Tongue (tissue), 1 donor: ENCODE measurements at regions not wholly inside any gene's neighbourhood (a gene's known extent, or its start where the extent isn't known, plus 50 kb on each side); places are given as distances from the start of the nearest gene placed in this dataset.

Experiments
- DNase-seq: peaks from one replicate; pipeline ENCODE4 v3.0.0-alpha.2; 2015

DNA sequence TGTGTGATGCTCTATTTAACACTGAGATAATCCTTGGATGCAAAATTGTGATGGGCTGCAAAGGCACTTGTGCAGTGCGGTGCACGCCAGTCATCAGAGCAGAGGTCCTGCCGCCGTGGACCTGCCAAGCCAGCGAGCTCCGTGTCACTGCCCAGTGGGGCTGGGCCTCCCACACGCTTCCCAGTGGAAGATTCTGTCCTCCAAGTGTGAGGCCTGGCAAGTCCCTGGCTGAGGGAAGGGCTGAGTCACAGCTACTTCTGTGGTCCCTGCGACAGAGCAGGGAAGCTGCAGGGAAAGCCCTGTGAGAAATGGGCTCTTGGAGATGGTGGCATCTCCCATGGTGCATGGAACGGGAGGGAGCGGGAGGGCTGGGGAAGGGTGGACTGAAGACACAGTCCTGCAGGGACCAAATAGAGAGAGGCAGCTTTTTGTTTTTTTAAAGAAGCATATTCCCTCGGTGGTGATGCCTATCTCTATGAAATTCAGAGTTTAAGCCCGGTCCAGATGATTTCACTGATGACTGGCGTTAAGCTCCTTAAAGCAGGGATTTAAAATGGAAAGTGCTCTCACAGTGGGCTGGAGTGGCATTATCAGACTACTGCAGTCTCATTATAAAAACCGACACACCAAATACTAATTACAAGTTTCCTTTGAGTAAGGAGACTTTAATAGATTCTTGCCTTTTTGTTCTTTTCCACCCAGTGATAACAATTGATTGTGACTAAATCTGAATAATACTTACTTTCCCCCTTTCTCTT is 413.7 kb downstream of the QKI start:
- DNase-seq = no peak

DNA sequence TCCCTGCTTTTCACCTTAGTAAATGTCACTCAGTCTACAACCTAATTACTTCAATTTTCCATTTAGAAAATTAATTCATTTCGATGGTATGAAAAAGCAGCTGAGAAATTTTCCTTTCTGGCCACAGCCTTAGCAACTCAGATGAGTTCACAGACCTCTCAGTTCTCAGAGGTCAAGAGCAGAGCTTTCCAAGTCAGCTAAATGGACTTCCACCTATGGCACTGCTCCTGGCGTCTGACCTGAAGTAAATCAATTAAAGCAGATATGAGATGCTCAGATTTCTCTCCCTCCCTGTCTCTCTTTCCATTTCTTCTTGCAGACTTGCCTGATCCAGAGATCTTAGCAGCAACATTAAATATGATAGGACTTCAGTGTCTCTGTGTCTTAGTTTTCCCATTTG is 412.6 kb downstream of the QKI start:
- DNase-seq = no peak

DNA sequence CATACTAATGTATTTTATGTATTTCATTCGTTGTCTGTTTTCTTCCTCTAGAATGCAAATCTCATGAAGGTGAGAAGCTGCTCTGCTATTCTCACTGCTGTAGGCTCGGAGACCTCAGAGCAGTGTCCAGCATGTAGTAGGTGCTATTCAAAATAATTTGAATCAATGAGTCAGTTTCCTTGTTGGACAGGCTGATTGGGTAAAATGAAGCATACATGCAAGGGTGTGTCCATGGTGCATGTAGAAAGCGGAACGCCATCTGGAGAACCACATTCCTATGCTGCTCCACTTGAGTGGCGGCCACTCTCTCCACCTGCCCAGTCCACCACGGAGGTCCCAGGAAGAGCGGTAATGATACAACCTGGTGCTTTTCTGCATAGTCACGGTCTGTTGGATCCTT is 412.1 kb downstream of the QKI start:
- DNase-seq = no peak

DNA sequence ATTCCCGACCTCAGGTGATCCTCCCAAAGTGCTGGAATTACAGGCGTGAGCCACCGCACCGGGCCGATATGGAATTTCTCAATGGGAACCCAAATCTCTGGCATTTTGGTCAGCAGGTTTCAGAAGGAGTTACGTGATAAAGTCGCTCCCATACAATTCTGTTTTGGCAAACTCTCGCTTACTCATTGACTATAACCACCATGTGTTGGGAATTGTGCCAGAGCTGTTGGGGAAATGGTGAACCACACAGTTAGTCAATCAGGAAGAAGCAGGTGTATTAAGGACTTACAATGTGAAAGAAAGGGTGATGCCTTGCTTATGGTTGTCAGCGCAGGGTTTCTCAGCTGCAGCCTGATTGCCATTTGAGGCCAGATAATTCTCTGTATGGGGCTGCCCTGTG is 410.5 kb downstream of the QKI start:
- no peak for DNase-seq

- no peak for DNase-seq
Observed at GRCh38 chr6:163823577-163823976, 409.1 kb downstream of the QKI start.

- peak; percentile 81 for DNase-seq
Observed at GRCh38 chr6:163820745-163821458, 406.4 kb downstream of the QKI start.

DNA sequence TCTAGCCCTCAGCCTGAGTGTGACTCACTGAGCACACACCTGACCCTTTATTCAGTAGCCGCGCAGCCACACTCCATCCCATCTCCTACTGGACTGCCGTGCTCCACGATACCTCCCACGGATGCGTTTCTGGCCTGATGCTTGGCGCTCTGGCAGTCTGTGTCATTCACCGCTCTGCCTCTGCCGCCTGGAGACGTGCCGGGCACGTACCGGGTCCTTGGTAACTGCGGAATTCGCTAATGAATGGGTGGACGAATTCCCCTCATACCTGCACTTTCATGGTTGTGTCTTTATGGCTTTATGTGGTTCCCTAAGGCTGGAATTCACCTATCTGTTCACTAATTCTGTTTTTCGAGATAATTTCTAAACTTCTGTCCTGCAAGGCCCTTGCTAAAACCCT is 405.7 kb downstream of the QKI start:
- no peak for DNase-seq

DNA sequence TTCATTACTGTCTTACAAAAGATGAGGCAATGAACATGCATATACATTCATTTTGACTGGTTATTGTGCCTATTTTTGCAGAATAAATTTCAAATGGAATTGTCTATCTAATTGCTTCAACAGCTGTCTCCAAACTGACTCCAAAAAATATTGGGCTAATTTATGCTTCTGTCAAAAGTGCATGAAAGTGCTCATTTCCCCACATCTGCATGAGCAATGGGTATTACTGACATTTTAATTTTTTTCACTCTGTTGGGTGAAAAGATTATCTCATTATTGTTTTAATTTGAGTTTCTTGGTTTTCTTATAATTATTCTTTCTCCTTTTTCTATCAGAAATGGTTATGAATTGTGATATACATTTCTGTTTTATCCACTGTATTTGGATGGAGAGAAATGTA is 404.2 kb downstream of the QKI start:
- no peak for DNase-seq

- no peak for DNase-seq
Observed at GRCh38 chr6:163816441-163816840, 401.9 kb downstream of the QKI start.

DNA sequence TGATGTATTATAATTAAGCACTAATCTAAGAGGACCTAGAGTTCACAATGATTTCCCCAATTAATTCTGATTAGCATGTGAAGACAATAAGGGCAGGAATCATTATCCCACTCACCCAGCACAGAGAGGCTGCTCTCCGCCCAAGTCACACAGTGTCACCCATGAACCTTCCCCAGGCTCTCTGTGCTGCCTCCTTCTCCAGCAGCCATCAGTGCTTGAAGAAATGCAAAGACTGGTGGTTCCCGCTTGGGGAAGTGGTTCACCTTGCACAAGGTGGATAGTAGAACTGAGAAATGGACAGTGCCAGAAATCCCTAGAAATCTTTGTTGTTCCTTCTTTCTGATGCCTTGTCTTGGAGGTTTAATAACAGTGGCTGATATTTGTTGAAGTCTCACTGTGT is 401.3 kb downstream of the QKI start:
- DNase-seq = no peak

DNA sequence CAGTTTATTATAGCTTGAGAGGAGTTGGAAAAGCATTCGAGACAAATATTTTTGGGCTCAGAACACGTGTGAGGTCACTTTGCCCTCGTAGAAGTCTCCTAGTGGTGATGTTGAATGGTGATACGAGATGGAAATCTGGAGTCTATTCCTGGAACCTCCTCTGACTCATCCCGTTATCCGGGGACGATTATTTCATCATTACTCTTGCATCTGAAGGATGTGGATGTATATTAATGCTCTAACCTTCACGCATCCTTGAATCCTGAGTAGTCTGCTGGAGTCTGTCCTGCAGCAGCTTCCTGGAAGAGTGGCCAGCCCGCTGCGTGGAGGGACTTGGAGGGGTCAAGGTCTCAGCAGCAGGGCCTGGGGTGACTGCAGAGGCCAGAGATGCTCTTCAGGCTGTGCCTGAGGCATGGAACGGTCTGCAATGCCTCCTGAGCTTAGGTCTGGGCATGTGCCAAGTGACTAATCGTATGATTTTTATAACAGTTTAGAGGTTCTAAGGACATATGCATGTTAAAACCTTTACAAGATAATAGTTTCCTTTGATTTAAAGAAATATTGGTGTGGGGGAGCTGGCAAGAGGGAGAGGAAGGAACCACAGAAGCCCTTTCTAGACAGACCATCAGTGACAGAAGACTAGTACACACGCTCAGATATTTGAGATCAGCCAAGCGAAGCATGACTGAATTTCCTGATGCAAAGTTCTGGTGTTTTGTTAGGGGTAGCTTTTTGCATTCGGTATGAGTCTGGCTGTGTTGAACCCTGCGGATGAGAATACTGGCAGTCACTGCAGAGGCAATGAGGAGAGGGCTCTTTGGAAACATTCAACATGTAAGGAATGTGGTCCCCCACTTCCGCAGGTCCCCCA is 400.2 kb downstream of the QKI start:
- peak; percentile 41 for DNase-seq

DNA sequence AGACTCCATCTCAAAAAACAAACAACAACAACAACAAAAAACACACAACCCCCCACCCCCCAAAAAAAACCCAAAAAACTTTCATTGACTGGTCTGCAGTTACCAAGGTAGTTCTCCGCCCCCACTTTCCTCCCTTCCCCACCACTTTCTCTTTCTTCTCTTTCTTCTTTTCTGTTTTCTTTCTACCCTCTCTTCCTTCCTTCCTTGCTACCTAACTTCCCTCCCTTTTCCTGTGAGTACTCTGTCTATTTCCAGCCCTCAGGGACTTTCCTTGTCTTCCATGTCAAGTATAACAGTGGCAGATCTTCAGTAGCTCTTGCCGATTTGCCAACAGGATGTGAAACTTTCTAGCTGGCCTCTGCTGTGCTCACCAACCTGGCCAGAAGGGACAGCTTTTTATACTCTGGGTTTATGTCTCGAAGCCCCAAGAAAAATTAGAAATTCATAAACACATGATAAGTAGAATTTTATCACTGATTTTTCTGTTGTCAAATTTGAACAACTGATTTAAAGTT is 399.5 kb downstream of the QKI start:
- DNase-seq = no peak

DNA sequence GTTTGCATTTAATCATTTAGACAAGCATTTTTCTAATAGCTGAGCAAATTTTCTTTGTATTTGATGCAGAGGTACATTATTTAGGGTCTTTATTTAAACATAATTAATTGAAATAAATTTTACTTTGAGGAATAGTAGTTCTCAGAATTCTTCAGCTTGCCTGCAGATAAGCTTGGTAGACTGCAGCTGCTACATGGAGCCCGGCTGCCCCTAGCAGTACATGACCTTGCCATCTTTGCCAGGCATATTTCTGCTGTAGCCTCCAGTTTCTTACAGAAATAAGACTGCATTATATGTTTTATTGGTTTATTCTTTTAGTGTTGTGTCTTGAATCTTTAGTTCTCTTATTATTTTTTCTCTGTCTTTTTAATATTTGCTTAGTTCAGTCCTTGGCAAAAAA is 396.8 kb downstream of the QKI start:
- DNase-seq = no peak

DNA sequence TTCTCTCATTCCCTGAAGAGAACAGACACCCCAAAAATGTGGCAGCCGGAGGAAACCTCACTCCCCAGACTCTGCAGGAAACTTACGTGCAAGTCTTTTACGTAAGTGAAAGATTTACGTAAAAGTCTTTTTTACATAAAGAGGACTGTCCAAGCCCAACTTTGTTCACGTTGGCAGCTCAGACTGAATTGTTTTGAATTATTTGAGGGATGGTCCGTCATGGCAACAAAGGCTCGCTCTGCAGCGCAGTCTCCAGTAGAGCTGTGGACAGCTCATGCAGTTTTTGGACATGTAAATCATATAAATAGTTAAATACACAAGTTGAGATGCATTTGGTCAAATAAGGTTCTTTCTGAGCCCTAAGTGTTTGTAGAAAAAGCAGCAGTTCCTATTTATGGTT is 394.8 kb downstream of the QKI start:
- no peak for DNase-seq

DNA sequence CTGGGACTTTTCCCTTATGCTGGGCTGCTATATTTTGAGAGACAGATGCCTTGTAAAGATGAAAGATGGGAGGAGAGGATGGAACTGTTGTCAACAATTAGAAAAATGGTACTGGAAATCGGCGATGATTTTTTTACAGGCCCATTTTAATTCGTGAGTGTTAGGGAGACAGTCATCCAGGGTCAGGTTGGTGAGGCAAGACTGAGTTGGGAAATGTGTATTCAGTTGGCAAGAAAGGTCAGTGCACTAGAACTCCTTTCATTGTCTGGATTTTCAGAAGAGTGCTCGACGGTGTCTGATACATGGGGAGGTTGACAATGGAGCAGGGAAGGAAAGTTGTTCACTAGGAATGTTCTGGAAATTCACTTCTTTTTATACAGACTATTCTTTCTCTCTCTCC is 394.4 kb downstream of the QKI start:
- no peak for DNase-seq

DNA sequence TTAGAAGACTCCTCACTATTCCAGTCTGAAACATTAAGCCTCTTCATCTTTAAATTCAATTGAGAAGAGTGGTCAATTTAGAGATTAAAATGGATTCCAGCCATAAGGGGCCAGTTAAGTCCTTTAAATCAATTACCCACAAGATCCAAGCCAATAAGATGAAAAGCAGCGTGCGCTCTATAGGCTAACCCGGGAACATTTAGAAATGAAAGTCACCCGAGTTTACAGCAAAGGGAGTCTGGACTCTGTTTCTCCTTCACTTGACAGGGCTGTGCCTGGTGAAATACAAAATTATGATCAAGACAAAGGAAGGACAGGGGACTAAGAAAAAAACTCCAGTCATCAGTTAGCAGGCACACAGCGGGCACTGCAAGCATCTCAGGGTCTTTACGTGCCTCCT is 393.7 kb downstream of the QKI start:
- DNase-seq = no peak

DNA sequence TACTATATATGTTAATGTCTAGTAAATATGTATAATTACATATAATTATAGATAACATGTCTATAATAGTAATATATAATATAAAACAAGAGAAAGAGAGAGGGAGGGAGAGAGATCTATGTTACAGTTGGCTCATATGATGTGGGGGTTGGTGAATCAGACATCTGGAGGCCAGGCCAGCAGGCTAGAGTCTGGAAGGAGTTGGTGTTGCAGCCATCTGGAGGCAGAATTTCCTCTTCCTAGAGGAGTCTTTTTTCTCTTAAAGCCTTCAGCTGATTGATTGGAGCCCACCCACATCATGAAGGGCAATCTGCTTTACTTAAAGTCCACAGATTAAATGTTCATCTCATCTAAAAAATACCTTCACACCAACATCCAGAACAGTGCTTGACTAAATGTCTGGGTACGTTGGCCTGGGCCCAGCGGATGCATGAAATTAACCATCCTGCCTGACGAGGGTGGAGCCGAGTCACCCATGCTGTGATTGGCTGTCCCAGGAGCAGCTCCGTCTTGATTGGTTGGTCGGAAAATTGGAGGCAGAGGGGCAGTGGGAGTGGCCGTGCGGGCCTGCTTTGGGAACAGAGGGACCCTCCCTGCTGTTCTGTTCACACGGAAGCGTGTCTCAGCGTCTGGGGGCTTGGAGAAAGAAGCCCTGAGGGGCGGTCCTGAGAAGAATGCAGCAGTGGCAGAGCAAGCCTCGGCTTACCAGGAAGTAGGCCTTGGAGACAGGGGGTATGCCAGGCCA is 392.4 kb downstream of the QKI start:
- no peak for DNase-seq

DNA sequence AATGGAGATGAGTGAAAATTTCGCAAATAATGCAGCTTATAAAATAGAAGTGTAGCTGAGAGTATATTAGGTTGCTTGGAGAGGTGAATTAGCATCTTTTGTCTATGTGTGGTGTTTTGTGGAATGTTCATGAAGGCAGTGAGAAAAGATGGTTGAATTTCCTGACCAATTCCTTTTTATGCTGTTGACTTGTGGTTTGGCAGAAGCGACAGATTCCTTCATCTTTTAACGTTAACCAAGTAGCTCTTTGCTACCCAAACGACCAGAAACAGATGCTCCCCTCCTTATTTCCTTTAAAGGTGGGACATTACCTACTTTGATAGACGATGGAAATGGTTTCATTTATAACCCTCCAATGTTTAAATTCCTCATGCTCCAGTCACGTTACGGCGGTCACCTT is 390.5 kb downstream of the QKI start:
- DNase-seq = no peak

DNA sequence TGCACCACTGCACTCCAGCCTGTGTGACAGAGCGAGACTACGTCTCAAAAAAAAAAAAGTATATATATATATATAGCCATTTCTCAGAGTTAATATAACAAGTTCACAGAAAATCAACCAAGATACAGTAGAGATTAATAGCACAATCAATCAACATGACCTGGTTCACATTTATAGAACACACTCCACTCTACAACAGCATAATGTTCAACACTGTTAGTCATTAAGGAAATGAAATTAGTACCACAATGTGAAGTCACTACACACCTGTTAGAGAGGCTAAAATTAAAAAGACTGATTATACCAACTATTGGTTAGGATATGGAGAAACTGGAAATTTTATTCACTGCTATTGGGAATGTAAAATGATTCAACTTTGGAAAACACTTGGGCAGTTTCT is 387.7 kb downstream of the QKI start:
- no peak for DNase-seq

DNA sequence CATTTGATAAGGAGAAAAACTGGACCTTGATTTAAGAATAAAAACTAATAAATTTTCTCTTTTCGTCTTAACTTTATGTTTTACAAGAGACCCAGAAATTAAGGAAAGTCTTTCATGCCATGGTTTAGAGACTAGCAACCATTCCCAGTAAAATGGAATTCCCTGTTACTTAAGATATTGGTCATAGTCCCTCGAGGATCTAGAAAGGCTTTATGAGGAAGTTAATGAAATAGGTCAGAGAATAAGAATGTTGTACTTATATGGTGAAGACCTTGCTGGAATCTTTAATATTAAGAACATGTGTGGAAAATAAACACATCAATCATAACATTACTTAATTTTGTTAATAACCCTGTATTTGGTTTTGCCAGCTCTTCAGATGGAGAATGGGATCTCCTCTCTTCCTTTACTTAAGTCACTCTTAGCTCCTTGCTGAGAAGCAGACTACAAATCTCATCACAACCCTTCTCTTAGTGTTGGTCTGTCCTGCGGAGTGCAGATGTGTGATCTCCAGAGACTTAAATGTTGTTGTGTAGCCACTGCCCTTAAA is 382.9 kb downstream of the QKI start:
- no peak for DNase-seq

DNA sequence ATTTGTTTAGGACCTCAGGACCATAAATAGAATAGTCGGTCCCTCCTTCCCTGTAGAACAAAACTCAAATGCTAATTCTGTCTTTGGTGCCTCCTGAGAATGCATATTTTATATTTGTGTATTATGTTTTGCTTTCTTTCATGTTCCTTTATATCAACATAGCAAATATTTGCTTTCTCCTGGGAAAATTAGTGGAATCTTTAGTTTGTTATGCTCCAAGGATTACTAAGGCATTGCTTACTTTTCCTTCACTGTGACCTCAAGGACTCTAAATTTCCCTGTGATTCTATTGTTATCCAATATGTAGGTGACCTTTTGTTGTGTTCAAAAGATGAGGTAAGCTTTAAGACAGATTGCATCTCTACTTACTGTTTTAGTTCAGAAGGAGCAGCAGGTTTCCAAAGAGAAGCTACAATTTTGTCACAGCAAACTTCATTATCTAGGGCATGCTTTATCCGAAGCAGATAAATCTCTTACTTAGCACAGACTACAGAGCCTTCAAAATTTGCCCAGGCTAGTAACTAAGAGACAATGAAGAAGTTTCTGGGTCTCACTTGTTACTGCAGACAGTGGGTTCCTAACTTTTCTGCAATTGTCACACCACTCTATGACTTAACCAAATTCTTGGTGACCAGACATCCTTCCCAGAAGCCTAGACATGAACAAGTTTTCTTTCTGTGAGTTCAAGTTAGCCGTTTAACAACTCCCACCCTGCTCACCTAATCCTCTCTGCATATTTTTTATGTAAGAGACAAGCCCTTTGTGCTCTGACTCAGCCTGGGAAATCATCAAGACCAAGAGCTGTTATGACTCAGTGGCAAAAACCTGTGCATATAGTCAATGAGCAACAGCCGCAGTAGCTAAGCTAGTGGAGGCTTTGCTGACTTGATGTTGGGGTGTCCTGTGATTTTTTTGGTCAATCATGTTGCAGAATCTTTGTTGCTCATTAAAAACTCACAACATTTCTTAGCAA is 378.8 kb downstream of the QKI start:
- DNase-seq = no peak
